GM18517 (cell line): ENCODE measurements at regions not wholly inside any gene's neighbourhood (a gene's known extent, or its start where the extent isn't known, plus 50 kb on each side); places are given as distances from the start of the nearest gene placed in this dataset.
"Not testable (repeated sequence)": the region's sequence is repeated elsewhere in the genome, so short reads cannot be mapped to it uniquely, and the experiment has no call there.

Source experiments
- ATAC-seq: cut with Tn5 transposase; IDR thresholded peaks from one replicate; pipeline ENCODE4 v1.9.1; 2021; ENCODE audit warnings: mild to moderate bottlenecking, moderate library complexity; ENCODE audit not compliant: unreplicated experiment

GRCh38 chr1:147071142-147071541 lies 101.1 kb downstream of the PRKAB2 start:
- ATAC-seq: no peak

- no peak for ATAC-seq
These were observed 109.3 kb downstream of the PRKAB2 start for GRCh38 chr1:147062956-147063355.

GRCh38 chr1:147061880-147062279 lies 110.4 kb downstream of the PRKAB2 start:
- not testable (repeated sequence) for ATAC-seq

- no peak for ATAC-seq
These were observed 115.1 kb downstream of the NBPF12 start for GRCh38 chr1:147053269-147053668.

GRCh38 chr1:147052677-147053076 lies 114.6 kb downstream of the NBPF12 start:
- no peak for ATAC-seq

GRCh38 chr1:147052143-147052542 lies 114.0 kb downstream of the NBPF12 start:
- no peak for ATAC-seq

- ATAC-seq: no peak
These were observed 113.0 kb downstream of the NBPF12 start for GRCh38 chr1:147051136-147051535.

- no peak for ATAC-seq
These were observed 112.5 kb downstream of the NBPF12 start for GRCh38 chr1:147050654-147051053.

- not testable (repeated sequence) for ATAC-seq
These were observed 108.8 kb downstream of the NBPF12 start for GRCh38 chr1:147046863-147047394.

- ATAC-seq: no peak
These were observed 108.2 kb downstream of the NBPF12 start for GRCh38 chr1:147046189-147046862.
